C4-2B (cell line): ENCODE measurements at regions not wholly inside any gene's neighbourhood (a gene's known extent, or its start where the extent isn't known, plus 50 kb on each side); places are given as distances from the start of the nearest gene placed in this dataset.

ENCODE experiments used
- ZFX ChIP-seq: fragments of 450-650 bp; IDR thresholded peaks from 2 replicates; pipeline ENCODE4 v1.6.1; 2017
- TF ChIP-seq, protein P1 (sequence below): fragments of 450-650 bp; conservative IDR thresholded peaks from 2 replicates; pipeline ENCODE4 v1.5.1; 2017; ENCODE audit warnings: mild to moderate bottlenecking

DNA sequence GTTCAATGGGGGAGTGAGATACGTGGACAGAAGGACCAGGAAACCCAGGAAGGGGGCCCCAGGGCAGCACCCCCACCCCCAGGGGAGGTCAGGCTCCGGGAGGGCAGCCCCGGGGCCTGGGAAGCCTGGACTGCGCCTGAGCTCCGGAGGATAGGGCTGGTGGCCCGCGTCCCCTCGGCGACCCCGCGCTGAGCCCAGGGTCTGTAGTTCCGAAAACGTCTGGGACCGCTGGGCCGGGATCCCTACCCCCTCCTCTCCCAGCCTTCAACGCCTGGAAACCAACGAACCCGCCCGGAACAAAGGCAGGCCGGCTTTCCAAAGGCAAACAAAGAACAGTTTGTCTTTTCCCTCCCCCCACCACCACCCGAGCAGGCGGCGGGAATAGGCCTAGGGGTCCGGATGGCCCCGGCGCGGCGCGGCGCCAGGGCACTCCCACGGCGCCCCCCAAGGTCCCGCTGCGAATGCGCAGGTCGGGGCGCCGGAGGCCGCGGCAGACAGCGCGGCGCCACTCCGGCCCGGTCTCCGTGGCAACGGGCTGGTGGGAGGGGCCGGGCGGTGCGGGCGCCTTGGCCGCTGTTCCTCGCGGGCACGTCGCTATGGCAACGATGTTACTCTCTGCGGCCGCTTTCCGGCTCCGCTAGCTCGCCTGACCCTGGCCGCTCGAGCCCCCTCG is 58.5 kb downstream of the IGLL1 start:
- TF ChIP-seq, protein P1, sequence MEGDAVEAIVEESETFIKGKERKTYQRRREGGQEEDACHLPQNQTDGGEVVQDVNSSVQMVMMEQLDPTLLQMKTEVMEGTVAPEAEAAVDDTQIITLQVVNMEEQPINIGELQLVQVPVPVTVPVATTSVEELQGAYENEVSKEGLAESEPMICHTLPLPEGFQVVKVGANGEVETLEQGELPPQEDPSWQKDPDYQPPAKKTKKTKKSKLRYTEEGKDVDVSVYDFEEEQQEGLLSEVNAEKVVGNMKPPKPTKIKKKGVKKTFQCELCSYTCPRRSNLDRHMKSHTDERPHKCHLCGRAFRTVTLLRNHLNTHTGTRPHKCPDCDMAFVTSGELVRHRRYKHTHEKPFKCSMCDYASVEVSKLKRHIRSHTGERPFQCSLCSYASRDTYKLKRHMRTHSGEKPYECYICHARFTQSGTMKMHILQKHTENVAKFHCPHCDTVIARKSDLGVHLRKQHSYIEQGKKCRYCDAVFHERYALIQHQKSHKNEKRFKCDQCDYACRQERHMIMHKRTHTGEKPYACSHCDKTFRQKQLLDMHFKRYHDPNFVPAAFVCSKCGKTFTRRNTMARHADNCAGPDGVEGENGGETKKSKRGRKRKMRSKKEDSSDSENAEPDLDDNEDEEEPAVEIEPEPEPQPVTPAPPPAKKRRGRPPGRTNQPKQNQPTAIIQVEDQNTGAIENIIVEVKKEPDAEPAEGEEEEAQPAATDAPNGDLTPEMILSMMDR = no peak
- peak; percentile 69; the same call in 1 of the 2 replicates for TF ChIP-seq ZFX
